NT2/D1 (cell line): ENCODE measurements at regions not wholly inside any gene's neighbourhood (a gene's known extent, or its start where the extent isn't known, plus 50 kb on each side); places are given as distances from the start of the nearest gene placed in this dataset.

Source experiments
- SUZ12 ChIP-seq: IDR thresholded peaks from 2 replicates; pipeline ENCODE4 v1.6.1; 2011; ENCODE audit not compliant: insufficient read length, insufficient read depth; ENCODE audit errors: extremely low read depth
- YY1 ChIP-seq: IDR thresholded peaks from 2 replicates; pipeline ENCODE4 v1.6.1; 2011; ENCODE audit not compliant: insufficient read length, insufficient read depth
- ZNF274 ChIP-seq: IDR thresholded peaks from 2 replicates; pipeline ENCODE4 v1.6.1; 2011; ENCODE audit warnings: mild to moderate bottlenecking, low read depth, low read length

DNA sequence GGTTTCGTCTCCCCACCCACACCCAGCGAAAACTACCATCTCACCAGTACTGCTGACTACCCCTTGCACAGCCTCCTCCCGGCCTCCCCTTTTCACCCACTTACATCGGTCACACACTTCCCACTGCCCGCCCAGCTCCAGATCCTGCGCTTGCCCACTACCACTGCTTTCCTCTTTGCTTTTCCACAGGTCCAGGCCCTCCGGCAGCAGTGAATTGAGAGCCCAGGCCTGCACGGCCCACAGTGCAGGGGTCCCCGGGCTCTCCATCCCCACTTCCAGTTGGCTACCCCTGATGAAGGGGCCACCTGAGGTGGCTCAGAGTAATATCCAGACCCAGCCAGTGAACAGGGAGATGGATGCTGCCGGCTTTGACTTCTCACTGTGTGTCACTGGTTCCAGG lies 120.2 kb upstream of the FSTL4 start:
- no peak for TF ChIP-seq ZNF274
- TF ChIP-seq YY1 = no peak
- TF ChIP-seq SUZ12 = no peak
